Left kidney (tissue), 1 donor: ENCODE measurements at regions not wholly inside any gene's neighbourhood (a gene's known extent, or its start where the extent isn't known, plus 50 kb on each side); places are given as distances from the start of the nearest gene placed in this dataset.

Experiments used
- DNase-seq: peaks from one replicate; pipeline ENCODE4 v3.0.0-alpha.2; 2013

DNA sequence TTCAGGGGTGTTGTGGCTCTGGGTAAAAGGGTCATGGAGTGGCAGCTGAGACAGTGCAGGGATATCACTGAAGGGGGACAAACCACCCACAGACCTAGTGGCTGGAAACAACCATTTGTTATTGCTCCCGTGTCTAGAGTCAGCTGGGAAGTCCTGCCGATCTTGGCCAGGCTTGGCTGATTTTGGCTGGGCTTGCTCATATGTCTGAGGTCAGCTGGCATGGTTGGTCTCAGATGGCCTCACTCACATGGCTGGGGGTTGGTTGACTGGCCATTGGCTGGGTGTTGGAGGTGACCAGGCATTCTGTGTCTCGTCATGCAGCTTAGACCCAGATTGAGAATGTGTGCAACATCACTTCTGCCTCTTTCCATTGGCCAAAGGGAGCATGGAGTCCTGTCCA, 203.8 kb upstream of the POU3F1 start:
- DNase-seq, result no peak

GRCh38 chr1:38249001-38249400, 202.4 kb upstream of the POU3F1 start:
- no peak for DNase-seq

DNA sequence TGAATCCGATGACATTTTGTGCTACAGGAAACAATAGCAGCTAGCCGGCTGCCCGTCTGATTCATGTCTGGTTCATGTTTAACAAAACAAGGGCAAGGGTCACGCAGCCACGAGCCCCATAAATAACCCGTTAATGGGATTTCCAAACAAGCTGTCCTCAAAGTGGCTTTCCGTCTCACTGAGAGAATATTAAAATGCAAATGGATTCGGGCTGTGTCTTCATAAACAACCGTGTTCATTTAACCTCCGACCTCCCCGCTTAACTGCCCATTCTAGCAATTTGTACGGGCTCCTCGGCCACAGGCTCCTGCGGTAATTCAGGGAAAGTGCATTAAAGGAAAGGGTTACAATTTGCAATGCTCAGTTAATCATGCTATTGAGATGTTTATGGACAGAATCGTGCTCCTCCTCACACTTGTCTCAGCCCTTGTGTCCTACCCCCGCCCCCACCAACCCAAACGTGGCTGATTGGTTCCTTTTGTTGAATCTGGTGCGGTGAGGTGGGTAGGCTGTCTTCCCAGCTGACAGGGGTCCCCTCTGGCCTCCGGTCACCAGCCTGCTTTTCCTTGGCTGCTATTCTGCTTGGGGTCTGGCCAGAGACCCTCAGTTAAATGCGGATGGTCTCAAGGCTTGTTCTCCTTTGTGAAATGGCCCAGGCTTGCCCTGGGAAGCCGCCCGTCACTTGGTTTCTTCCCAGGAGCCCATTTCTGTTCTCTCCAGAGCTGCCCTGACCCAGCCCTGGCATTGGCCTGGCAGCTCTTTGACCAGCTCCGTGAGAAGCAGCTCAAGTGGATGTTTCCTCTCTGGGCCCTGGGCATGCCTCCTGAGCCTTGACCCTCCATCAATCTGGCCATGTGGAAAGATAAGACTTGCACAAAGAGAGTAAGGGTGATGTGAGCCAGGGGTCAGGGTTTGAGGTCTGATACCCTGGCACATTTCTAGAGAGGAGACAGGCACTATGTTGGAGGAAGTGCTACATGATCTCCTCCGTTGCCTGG, 200.7 kb upstream of the POU3F1 start:
- DNase-seq, result peak; percentile 83

DNA sequence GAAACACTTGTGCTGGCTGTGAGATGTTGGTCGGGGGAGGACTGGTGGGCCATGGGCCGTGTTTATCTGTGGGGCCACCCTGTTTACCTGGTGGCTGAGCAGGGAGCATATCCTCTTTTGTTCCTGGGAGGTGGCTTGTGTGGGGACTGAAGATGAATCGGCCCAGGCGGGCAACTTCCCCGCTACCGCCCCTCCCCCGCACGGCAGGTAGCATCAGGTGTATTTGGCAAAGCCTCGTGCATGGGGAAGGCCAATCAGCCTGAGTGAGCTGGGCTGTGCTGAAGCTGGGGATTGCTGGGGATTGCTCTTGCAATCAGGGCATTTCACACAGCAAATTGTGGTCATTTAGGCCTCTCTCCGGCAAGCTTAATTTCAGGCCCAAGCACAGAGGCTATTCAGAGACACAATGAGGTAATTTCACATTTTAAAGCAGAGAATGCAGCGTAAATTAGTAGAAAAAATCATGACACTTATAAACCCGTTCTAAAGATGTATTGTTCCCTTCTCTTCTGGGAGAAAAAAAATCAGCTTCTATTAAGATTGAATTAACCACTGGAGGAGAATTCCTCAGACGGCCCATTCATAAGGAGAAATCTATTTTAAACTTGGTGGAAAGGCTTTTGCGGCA, 197.7 kb upstream of the POU3F1 start:
- no peak for DNase-seq

DNA sequence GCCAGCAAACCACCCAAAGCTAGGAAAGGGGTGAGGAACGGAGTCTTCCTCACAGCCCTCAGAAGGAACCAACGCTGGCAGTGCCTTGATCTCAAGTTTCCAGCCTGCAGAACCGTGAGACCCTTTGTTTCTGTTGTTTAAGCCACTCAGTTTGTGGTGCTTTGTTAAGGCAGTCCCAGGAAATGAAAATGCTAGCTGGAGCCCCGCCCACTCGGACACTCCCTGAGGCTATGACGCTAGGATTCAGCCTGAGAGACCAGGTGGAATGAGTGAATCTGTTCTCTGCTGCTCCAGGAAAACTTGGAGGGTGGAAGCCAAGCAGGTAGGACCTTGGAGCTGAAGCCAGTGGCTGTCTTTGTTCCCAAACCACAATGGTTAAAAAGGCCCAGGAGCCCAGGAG, 196.5 kb upstream of the POU3F1 start:
- no peak for DNase-seq

GRCh38 chr1:38242506-38242905, 195.9 kb upstream of the POU3F1 start:
- DNase-seq, result no peak

DNA sequence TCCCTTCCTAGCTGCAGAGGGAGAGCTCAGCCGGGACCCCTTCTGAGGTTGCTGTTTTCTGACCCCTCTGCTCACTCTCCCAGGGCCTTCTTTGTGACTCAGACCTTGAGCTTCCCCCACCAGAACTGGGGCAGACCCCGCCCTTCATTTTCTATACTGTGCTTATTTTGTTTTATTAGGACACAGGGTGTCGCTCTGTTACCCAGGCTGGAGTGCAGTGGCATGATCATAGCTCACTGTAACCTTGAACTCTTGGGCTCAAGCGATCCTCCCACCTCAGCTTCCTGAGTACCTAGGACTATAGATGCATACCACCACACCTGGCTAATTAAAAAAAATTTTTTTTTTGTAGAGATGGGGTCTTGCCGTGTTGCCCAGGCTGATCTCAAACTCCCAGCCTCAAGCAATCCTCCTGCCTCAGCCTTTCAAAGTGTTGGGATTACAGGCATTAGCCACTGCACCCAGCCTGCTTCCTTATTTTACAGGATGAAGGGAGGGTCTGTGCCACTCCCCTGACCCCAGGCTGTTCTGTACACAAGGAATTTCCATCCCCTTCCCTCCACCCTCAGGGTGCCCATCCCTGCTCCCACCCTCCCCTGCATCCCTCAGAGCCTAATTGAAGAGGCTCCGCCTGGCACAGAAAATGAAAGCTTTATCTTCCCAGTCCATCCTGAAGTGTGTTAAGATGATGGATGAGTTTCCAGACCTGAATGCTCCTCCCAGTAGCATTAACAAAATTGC, 195.2 kb upstream of the POU3F1 start:
- DNase-seq, result no peak

GRCh38 chr1:38240618-38241017, 194.0 kb upstream of the POU3F1 start:
- DNase-seq, result no peak

- no peak for DNase-seq
Observed at GRCh38 chr1:38239258-38239835, 192.8 kb upstream of the POU3F1 start.

DNA sequence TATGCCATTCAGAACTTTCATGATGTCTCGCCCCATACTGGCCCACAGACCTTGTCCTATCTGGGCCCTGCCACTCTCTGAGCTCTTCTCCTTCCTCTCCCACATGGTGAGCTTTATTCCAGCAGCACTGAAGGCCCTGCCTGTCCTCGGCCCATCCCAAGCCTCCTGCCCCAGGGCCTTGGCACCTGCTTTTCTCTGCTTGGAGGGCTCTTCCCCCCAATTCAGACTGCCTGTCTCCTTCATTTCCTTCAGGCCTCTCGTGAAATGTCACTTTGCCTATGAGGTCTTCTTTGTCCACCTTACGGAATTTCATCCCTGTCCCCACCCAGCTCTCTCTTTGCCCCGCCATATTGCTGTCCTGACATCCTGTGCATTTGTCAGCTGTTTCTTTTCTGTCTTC, 191.7 kb upstream of the POU3F1 start:
- no peak for DNase-seq

- DNase-seq, result no peak
Observed at GRCh38 chr1:38235705-38236104, 189.1 kb upstream of the POU3F1 start.

GRCh38 chr1:38231941-38232340, 185.3 kb upstream of the POU3F1 start:
- DNase-seq, result no peak

DNA sequence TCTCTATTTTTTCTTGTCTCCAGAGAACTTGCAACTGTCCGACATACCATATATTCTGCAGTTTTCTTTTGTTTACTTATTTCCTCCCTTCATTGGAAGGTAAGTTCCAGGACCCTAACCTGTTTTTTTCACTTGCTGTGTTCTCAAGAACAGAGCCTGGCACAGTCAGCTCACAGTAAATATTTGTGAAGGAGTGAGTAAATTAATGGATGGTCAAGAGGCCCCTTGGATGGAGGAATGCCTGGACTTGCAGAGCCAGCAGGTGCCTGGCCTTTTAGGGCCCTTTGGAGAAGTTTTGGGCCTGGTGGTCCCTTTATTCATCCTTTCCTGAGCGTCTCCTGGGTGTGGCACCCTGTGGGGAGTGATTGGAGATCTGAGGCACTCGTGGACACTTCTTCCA, 182.1 kb upstream of the POU3F1 start:
- no peak for DNase-seq

DNA sequence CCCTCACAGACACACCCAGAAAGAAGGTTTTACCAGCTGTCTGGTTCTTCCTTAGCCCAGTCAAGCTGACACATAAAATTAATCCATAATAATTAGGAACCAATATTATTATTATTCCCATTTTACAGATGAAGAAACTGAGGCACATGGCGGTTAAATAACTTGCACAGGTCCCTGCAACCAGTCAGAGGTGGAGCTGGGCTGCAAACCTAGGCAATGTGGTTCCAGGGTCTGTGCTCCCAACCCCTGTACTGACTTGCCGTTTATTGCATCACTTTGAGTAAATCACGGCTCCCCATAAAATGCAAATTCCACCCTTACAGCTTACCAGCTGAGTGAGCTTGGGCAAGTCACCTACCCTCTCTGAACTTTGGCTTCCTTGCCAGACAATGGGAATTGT, 179.2 kb upstream of the POU3F1 start:
- DNase-seq, result no peak

DNA sequence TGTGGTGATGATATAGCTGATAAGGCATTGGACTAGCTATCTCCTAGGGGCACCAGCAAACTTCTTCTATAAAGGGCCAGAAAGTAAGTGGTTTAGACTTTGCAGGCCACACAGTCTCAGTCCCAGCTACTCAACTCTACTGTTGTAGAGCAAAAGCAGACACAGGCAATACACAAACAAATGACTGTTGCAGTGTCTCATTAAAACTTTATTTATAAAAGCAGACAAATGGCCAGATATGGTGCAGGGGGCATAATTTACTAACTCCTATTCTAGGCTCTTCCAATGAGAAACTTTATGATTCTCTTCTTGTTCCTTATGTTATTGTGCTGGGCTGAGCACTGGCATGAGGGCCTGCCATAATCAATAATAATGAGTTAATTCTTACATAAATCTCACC, 176.8 kb upstream of the POU3F1 start:
- DNase-seq, result no peak

- DNase-seq, result no peak
Observed at GRCh38 chr1:38222891-38223290, 176.3 kb upstream of the POU3F1 start.

GRCh38 chr1:38221006-38221649, 174.5 kb upstream of the POU3F1 start:
- DNase-seq, result no peak

GRCh38 chr1:38217316-38217715, 170.7 kb upstream of the POU3F1 start:
- no peak for DNase-seq

DNA sequence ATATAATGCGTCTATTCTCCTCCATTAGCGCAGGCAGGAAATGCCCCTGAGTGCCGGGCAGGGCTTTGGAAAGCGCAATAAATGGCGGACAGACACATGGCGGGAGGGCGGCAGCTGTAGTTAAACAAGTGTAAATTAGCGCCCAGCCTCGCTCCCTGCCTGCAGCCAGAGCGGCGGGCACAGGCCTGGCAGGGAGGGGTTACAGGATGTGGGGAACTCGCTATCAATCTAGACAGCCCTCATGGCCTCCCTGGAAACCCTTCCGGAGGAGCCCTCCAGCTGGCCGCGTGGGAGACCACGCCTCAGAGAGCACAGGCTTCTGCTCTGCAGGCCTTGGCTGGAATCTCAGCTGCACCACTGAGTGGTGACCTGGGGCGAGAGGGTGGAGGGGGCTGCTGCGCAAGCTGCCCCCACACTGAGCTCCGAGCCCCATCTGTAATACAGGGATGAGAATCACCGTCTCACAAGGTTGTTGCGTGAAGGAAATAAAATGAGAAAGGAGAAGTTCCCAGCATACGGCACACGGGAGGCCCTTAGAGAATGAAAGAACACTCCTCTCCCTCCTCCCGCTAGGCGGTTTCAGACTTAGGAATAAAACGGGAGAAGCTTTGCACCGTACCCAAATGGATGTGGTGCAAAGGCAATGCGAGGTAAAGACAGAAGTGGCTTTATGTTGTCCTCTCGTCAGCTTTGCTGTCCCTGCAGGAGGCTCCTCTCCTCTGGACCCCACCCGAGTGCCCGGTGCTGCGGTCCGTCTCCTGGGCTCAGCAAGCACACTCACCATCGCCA, 167.2 kb upstream of the POU3F1 start:
- DNase-seq, result peak; percentile 63

GRCh38 chr1:38210895-38211177, 164.2 kb upstream of the POU3F1 start:
- DNase-seq, result no peak
